ENCODE measurements at regions not wholly inside any gene's neighbourhood (a gene's known extent, or its start where the extent isn't known, plus 50 kb on each side); places are given as distances from the start of the nearest gene placed in this dataset.

GRCh38 chr2:107411267-107411666 is 415.4 kb upstream of the RGPD4 start:
- H3K36me3 Mint-ChIP-seq, result no peaks in the 10 kb centered on the region
- H4K20me1 ChIP-seq (ENCODE audit: insufficient read depth, low read length), result no peaks in the 10 kb centered on the region

GRCh38 chr2:107412209-107412904 is 414.3 kb upstream of the RGPD4 start:
- Mint-ChIP-seq H3K9me3 (peaks cover 0 to 4% (median 1%) of the 10 kb centered on the region in 7 donors), H3K4me3 (no peak overlapping the region), H3K36me3 (no peaks in the 10 kb centered on the region), H3K27me3 (ENCODE audit: low read depth in 3 of 3) (peaks cover 0 to 2% (median 0%) of the 10 kb centered on the region in 3 donors), H3K27ac (no peak overlapping the region), H3K4me1 (no peaks in the 10 kb centered on the region)
- Histone ChIP-seq H3K27ac (ENCODE audit: low read depth in 1 of 2, low read length in 2 of 2) (no peak overlapping the region), H3K79me2 (ENCODE audit: insufficient read depth, low read length) (no peaks in the 10 kb centered on the region), H3K27me3 (ENCODE audit: control insufficient read depth in 2 of 2, insufficient read depth in 2 of 2, low read length in 2 of 2) (no peaks in the 10 kb centered on the region), H3K36me3 (replicated peaks in 1 of 2; ENCODE audit: control insufficient read depth in 1 of 2, insufficient read depth in 2 of 2, low read length in 2 of 2) (no peaks in the 10 kb centered on the region), H3K4me3 (replicated peaks in 1 of 3; ENCODE audit: low read depth in 2 of 3, low read length in 3 of 3) (no peak overlapping the region), H3K9me3 (replicated peaks in 1 of 2; ENCODE audit: control insufficient read depth in 1 of 2, insufficient read depth in 1 of 2, low read length in 2 of 2) (peaks cover 4% of the 10 kb centered on the region in 2 donors), H4K20me1 (ENCODE audit: insufficient read depth, low read length) (no peaks in the 10 kb centered on the region), H3K9ac (ENCODE audit: insufficient read depth, low read length, poor library complexity, severe bottlenecking) (no peak overlapping the region), H3K4me1 (ENCODE audit: control insufficient read depth in 1 of 2, insufficient read depth in 2 of 2, low read length in 2 of 2) (no peaks in the 10 kb centered on the region), H3K4me2 (replicated peaks; ENCODE audit: extremely low read depth, low read length, poor library complexity, severe bottlenecking) (no peak overlapping the region), H2AFZ (ENCODE audit: insufficient read depth, low read depth, low read length, poor library complexity, severe bottlenecking) (no peak overlapping the region)
- WGBS (ENCODE audit: insufficient coverage), result 89% methylated on average over 2 of the region's 6 CpGs
- no peak for DNase-seq
- intact Hi-C loops (cut with micrococcal nuclease), result no loop called here
- no peak for TF ChIP-seq CTCF (IDR thresholded peaks at IDR 0.05)

More at GRCh38 chr2:107411267-107411666, 415.4 kb upstream of the RGPD4 start:
- Histone ChIP-seq H3K4me1 (ENCODE audit: control insufficient read depth in 1 of 2, insufficient read depth in 2 of 2, low read length in 2 of 2) (no peaks in the 10 kb centered on the region), H3K36me3 (replicated peaks in 1 of 2; ENCODE audit: control insufficient read depth in 1 of 2, insufficient read depth in 2 of 2, low read length in 2 of 2) (no peaks in the 10 kb centered on the region), H3K79me2 (ENCODE audit: insufficient read depth, low read length) (no peaks in the 10 kb centered on the region), H3K27me3 (ENCODE audit: control insufficient read depth in 2 of 2, insufficient read depth in 2 of 2, low read length in 2 of 2) (no peaks in the 10 kb centered on the region), H3K27ac (ENCODE audit: low read depth in 1 of 2, low read length in 2 of 2) (no peak overlapping the region), H3K4me3 (replicated peaks in 1 of 3; ENCODE audit: low read depth in 2 of 3, low read length in 3 of 3) (no peak overlapping the region), H3K9ac (ENCODE audit: insufficient read depth, low read length, poor library complexity, severe bottlenecking) (no peak overlapping the region), H2AFZ (ENCODE audit: insufficient read depth, low read depth, low read length, poor library complexity, severe bottlenecking) (no peak overlapping the region), H3K4me2 (replicated peaks; ENCODE audit: extremely low read depth, low read length, poor library complexity, severe bottlenecking) (no peak overlapping the region), H3K9me3 (replicated peaks in 1 of 2; ENCODE audit: control insufficient read depth in 1 of 2, insufficient read depth in 1 of 2, low read length in 2 of 2) (peaks cover 2 to 4% of the 10 kb centered on the region in 2 donors)
- Mint-ChIP-seq H3K27me3 (ENCODE audit: low read depth in 3 of 3) (no peaks in the 10 kb centered on the region), H3K27ac (no peak overlapping the region), H3K4me1 (no peaks in the 10 kb centered on the region), H3K4me3 (no peak overlapping the region), H3K9me3 (peaks cover 0 to 3% (median 0%) of the 10 kb centered on the region in 7 donors)
- TF ChIP-seq CTCF (IDR thresholded peaks at IDR 0.05), result no peak
- intact Hi-C loops (cut with micrococcal nuclease), result no loop called here
- no peak for DNase-seq
- WGBS (ENCODE audit: insufficient coverage), result 83% methylated on average over 1 of the region's 2 CpGs

Measured in CD14-positive monocyte (primary cell).